ENCODE measurements at regions not wholly inside any gene's neighbourhood (a gene's known extent, or its start where the extent isn't known, plus 50 kb on each side); places are given as distances from the start of the nearest gene placed in this dataset.
"Not testable (repeated sequence)": the region's sequence is repeated elsewhere in the genome, so short reads cannot be mapped to it uniquely, and the experiment has no call there.

DNA sequence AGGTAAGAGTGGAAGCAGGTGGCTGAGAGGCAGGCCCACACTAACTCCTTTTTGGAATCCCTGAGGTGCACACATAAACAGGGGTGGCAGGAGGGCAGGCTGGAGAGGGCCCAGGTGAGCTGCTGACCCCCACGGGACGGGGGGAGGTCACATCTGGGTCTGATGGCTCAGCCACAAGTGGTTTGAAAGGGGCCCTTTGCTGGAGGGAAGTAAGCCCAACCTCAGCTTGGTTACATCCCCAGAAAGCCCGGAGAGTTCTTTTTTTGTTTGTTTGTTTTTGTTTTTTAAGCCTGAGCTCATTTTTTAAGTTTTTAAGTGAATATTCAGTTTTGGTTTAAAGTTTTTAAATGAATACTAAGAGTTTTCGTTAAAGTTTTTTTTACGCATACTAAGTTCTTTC is 72.8 kb upstream of the CUX1 start:
- DNase-seq: no peak

DNA sequence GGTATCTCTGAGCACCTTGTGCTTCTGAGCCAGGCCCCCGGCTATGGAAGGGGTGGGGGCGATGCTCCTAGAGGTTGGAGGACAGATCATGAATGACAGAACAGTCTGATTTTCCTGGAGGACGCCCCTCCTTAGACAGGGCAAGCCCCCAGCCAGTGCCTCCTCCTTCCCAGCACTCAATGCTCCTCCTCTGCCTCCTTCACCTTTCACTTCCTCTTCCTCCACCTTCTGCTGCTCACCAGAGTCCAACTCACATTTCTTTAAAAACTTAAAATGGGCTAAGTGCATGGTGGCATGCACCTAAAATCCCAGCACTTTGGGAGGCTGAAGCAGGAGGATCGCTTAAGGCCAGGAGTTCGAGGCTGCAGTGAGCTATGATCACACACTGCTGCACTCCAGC is 71.1 kb upstream of the CUX1 start:
- no peak for DNase-seq

DNA sequence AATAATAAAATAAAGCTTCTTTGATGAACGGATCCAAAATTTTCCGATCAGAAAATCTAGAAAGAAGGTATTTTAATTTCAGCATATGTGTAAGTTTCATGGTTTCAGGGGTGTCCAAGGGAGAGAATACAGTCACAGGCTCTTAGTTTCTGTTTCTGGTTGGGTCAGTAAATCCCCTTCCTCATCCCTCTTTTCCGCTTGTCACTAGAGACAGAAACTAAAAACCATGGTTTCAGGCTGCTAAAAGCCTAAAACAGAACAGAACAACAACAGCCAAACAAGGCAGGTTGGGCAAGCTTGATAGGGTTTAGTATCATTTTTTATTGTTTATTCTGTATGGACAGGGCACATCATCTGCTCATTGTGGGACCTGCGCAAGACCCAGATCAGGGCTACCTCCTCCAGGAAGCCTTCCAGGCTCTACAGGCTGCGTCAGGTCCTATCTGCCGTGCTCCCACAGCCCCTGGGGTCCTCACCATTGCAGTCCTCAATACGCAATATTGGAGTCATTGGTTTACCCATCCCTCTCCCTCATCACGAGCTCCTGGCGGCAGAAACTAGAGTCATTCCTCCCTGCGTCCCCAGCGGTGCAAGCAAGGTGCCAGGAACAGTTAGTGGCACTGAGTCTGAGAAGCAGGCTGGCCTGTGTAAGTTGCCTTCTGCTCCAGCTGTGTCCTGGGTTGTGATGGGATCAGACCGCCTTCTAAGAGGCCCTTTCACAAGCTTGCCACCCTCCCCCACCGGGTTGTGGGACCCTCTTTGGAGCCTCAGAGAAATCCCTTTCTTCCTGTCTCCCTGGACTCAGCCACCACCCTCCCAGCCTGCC is 70.2 kb upstream of the CUX1 start:
- DNase-seq: no peak

DNA sequence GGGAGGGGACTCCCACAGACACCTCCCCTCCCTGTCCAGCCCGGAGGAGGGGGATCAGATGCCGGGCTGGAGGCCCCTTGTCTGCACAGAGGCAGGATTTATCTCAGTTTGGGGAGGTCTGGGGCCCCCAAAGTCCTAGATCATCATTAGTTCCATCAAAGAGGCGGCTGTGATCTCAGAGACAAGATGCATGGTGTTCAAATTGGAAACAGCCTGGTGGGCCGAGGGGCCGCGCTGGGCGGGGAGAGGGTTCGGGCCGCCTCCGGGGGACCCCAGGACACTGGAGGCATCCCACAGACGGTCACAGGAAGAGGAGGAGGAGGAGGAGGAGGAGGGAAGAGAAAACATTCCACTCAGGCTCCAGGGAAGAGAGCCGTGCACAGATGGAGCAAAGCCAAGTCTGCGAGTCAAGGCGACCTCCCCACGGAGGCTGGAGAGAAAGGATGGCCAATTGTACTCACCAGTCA is 69.5 kb upstream of the CUX1 start:
- no peak for DNase-seq

DNA sequence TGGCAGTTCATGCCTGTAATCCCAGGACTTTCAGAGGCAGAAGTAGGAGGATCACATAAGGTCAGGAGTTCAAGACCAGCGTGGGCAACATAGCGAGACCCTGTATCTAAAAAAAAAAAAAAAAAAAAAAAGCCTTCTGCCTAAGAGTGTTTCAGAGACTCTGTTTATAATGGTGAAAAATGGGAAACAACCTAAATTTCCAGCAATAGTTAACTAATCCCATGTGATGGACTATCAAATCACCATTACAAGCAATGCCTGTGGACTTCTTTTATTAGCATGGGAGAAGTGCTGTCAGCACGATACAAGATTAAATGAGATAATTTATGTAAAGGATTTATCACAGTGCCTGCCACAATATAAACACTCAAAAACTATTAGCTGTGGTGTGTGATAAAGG is 67.5 kb upstream of the CUX1 start:
- no peak for DNase-seq

DNA sequence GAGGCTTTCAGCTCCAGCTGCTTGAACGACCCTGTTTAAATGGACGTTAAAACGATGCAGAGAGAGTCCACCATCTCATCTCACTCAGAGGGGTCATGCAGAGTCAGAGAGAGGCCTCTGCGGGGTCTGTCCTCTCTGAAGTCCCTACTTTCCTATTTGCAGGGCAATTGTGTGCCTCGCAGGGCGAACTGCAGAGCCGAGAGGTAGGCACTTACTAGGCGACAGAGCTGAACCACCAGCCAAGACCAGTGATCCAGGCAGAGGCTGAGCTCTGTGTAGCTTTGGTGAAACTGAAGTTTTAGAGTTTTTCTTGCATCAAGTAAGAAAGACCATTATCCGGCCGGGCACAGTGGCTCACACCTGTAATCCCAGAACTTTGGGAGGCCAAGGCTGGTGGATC is 64.1 kb upstream of the CUX1 start:
- no peak for DNase-seq

DNA sequence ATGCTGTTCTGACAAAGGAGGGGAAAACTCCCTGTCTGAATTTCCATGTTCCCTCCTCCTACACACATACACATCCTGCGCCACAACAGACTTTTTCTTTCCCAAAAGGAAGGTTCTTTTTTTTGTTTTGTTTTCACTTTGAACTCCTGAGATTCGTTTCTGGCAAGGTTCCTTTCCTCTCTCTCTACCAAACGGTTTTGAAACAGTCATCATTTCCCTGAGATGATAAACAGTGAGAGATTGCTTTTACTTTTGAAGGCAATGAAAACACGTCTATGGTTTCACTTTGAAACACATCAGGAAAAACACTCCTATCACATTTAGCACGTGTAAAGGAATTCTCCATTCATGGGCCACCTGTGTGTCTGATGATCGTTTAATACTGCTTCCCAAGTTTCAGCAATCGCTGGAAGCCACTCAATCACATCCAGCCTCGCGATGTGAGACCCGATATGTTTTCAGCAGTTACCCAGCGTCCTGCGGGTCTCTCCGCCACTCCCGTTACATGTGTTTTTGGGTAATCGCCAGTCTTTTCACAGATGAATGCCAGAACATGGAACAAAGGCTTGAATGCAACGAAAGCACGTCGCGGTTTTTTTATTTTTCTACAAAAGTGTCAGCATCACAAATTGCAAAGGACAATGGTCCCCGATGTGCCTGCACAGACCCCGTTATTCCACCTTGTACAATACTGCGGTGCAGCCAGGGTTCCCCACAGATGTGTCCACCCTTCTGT is 62.8 kb upstream of the CUX1 start:
- peak; percentile 51 for DNase-seq

DNA sequence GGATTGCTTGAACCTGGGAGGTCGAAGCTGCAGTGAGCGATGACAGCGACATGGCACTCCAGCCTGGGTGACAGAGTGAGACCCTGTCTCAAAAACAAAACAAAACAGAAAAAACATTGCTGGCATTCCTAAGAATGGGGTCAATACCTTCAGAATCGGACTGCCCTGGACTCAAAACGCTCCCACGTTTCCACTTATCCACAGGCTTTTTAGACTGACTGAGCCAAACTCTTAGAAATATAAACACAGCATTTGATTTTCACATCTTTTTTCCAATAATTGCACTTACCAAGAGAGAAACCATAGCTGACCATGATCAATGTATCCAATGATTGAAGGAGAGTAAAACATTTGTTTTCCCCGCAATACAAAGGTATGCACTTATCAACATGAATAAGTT is 59.5 kb upstream of the CUX1 start:
- no peak for DNase-seq

DNA sequence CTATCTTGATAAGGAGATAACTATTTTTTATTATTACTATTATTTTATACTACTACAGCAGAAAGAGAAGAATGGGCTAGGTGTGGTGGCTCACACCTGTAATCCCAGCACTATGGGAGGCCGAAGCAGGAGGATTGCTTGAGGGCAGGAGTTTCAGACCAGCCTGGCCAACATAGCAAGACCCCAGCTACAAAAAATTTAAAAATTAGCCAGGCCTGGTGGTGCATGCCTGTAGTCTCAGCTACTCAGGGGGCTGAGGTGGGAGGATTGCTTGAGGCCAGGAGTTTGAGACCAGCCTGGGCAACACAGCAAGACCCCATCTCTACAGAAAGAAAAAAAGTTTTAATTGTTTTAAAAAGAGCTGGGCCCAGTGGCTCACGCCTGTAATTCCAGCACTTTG is 58.9 kb upstream of the CUX1 start:
- DNase-seq: not testable (repeated sequence)

DNA sequence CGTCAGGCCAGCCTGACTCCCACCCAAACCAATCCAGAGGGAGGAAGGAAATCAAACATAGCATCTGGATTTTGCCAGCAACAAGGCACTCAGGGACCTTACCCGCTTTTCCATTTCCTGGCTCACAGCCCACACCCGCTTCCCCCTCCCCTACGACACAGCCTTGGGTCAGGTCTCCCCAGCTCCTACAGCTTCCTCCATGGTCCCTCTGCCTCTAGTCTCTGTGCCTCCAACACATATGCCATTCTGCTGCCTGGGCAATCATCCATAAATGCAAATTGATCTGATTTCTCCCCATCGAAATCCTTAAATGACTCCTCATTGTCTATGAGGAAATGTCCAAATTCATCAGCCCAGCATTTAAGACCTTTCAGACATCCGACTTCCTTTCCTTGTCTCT is 53.2 kb upstream of the CUX1 start:
- DNase-seq: no peak

DNA sequence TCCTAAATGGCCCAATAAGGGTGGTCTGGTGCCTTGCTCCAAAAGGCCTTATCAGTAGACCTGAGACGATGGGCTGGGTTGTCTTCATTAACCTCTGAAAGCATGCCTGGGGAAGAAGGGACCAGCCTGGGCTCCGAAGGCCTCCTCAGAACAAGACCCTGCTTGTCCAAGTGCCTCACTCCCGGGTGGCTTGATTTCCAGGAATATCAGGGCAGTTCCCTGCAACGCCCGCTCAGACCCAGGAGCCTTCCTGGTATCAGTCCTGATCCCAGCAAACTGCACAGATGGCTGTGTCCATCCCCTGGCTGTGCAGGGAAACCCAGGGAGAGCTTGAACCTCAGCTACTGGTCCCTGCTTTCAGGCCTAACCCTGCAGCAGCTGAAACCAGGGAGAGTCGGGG is 49.9 kb upstream of the CUX1 start:
- DNase-seq: no peak

Measured in fibroblast of skin of abdomen (primary cell).